T47D (cell line): ENCODE measurements at regions not wholly inside any gene's neighbourhood (a gene's known extent, or its start where the extent isn't known, plus 50 kb on each side); places are given as distances from the start of the nearest gene placed in this dataset.

ENCODE experiments used
- DNase-seq, 2 experiments: peaks; one replicate each; pipeline versions ENCODE4 v3.0.0 to v3.0.0-alpha.2; 2011 to 2012; ENCODE audit warnings: low read depth in 1 of 2, low spot score in 1 of 2
- JUND ChIP-seq: IDR thresholded peaks from 2 replicates; pipeline ENCODE4 v1.6.1; 2012; ENCODE audit warnings: low read depth
- in situ Hi-C: cut with HindIII; loops from 2 replicates; pipeline ENCODE4 v1.10.0; 2016; ENCODE audit warnings: low sequenced_read_pairs, low pct_unique_long_range_greater_than_20kb

DNA sequence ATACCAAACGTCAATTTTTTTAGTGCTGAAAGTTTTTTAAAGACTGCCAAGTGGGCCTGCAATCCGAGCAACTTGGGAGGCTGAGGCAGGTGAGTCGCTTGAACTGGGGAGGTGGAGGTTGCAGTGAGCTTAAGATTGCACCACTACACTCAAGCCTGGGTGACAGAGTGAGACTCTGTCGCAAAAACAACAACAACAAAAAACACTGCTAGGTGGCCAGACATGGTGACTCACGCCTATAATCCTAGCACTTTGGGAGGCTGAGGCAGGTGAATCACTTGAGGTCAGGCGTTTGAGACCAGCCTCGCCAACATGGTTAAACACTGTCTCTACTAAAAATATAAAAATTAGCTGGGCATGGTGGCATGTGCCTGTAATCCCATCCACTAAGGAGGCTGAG is 202.8 kb upstream of the COPS8 start:
- DNase-seq, result no peak
- no peak for TF ChIP-seq JUND
- in situ Hi-C loops, result no loop called here

DNA sequence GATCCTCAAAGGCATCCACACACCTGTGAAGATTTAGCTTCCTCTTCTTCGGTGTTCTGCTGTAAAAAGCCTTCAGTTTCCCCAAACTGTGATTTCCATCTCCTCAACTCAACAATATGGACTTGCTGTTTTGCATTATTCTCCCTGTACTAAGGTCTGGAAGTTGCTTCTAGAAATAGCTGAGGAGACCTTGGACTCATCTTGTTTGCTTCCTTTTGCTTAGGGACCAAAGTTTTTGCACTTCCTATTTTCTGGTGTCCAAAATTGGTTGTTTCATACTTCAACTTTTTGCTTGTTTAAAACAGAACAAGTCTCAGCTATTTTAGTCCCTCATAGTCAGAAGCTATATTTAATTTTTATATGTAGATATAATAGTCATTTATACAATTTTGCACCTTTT is 201.9 kb upstream of the COPS8 start:
- in situ Hi-C loops, result no loop called here
- DNase-seq, result no peak
- no peak for TF ChIP-seq JUND

DNA sequence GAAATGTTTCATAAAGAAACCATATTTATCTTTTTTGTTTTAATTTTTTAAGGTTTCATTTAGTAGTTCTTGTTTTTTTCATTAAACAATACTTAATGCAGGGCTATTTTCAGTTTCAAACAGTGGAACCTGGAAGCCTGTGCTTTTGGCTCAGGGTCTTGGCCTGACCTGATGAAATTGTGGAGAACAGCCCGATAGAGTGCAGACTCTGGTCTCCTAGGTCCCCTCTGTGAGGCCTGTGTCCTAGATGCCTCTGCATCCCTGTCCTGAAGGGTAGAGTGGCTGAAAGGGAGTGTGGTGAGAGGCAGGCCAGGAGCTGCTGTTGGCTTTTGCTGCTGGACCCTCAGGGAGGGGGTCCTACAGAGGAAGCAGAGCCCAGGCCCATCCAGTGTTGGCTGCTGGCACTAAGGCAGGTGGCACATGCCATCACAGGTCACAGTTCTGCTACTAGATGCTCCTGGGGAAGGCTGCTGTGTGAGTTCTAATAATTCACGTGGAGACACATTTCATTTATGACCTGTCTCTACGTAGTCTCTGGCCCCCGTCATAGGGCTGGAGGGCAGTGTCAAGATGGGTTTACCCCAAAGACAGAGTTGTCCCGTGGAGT is 201.0 kb upstream of the COPS8 start:
- no peak for DNase-seq
- in situ Hi-C loops, result no loop called here
- no peak for TF ChIP-seq JUND

DNA sequence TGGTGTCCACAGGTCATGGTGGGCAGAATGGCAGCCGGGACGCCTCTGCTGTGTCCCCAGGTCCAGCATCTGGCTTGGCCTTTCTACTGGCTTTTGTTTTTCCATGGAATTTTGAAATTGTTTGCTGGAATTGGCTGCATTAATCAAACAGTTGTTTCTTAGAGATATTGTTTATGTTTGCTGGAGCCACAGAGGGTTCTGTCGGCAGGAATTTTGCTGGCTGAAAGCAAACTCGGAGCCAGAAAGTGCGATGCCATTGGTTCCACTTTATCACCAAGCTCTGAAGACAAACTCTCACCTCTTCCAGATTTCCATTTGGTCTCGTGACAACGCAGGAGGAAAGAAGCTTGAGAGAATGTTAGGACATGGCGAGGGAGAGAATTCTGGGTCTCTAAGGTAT is 199.2 kb upstream of the COPS8 start:
- no peak for DNase-seq
- in situ Hi-C loops, result no loop called here
- no peak for TF ChIP-seq JUND

GRCh38 chr2:236887531-236887930 is 198.2 kb upstream of the COPS8 start:
- TF ChIP-seq JUND, result no peak
- DNase-seq, result no peak
- in situ Hi-C loops, result no loop called here

GRCh38 chr2:236887953-236888793 is 197.5 kb upstream of the COPS8 start:
- in situ Hi-C loops, result no loop called here
- TF ChIP-seq JUND, result no peak
- DNase-seq, result no peak

DNA sequence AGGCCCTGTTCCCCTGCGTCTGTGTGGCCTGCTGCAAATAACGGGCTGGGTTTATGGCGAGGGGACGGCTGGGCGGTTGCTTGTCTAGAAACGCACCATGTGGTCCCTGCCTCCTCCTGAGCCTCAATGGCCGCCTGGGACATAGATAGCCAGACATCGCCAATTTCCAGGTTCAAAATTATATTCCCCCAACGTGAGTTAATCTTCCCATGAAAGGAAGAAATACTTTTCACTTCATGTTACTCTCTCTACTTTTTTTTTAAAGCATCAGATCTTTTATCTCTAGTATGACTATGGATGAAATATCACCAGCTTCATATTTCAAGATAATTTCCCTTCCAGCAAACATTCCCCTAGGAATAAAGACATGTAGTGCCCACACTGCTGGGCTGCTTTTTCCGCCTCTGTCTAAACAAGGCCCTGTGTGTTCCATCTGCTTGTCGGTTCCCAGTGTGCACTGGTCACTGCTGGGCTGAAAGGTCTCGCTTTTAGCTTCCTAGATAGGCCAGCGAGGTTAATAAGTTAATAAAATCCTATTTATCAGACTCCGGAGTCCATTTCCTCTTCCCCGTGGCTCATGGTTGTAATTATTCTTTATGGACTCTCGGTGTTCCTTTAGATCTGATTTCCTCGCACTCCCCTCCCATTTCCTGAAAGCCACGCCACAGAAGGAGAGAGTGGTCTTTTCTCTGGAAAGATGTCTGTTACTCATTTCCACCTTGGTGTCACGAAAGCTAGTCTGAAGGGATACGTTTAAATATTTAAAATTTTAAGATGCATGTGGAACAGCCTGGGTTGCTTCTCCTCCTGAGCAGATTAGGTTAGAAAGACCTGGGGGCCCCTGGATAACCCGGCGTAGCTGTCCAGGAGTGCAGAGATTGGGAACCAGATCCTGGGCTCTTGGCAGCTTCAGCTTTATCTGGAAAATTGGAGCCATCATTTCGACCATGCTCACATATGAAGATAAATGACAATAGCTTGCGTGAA is 196.6 kb upstream of the COPS8 start:
- no peak for DNase-seq
- in situ Hi-C loops, result no loop called here
- no peak for TF ChIP-seq JUND

GRCh38 chr2:236889791-236890704 is 195.6 kb upstream of the COPS8 start:
- TF ChIP-seq JUND, result no peak
- DNase-seq, result no peak
- in situ Hi-C loops, result no loop called here

DNA sequence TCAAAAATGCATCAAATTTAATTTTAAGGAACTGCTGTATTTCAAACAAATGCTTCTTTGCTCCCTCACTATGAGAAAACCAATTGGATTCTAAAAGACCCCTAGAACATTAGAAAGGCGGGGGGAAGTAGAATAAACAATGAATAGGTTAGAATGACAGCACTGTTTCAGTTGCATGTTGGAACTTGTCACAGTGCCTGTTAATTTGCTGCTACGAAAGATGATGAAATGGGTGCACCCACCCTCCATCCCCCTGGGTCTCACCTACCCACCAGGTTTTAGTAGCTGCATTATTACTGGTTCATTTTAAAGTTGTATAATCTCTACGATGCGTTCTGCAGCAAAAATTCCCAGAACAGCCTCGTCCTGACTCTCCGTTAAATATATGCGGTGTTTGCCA is 193.0 kb upstream of the COPS8 start:
- in situ Hi-C loops, result no loop called here
- DNase-seq, result no peak
- TF ChIP-seq JUND, result no peak

DNA sequence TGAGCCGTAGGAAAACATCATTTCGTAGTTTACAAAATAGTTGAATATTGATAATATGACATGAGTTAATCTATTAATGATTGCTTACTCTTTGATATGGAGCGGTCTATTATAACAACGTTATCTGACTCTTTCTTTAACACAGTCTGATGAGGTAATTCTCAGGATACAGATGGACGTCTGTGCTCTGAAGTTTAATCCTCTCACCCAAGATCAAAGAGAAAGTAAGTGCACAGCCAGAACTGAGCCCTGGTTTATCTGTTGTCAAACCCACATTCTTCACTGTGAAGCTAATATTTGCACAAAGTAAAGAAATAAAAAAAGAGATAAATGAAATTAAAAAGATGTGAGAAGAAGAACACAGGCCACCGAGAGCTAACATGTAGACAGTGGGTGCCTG is 190.9 kb upstream of the COPS8 start:
- no peak for DNase-seq
- TF ChIP-seq JUND, result no peak
- in situ Hi-C loops, result no loop called here

DNA sequence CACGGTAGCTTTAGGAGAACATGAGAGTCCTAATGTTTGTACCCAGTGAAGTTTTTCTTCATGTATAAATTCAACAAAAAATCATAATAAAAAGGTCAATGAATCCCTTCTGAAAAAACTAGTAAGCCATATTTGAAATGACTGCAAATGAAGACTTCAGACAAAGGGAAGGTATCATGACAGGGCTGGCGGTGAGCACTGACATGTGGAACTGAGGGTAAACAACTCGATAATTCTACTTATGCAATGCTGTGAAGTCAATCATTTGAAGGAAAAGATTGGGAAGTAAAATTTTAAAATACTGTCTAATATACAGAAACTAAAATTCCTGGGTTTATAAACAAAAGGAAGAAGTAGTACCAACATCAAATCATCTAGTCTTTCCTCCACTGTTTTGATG is 190.2 kb upstream of the COPS8 start:
- in situ Hi-C loops, result no loop called here
- no peak for DNase-seq
- no peak for TF ChIP-seq JUND

DNA sequence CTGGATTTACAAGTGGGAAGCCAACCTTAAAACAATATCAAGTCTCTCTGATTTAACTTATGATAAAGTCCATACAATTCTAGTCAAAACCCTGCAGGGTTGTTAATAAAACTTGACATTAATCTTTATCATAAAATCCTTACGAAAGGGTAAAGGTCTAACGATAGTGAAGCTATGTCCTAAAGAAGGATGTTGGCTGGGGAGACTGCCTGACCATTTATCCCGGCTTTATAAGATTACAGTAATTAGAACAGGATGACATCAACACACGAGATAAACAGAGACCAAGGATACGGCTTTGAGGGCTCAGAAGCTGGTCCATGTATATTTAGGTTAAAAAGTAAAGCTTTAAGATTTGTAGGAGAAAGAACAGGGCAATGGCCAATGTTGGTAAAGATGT is 189.0 kb upstream of the COPS8 start:
- in situ Hi-C loops, result no loop called here
- DNase-seq, result no peak
- TF ChIP-seq JUND, result no peak
